ENCODE measurements at regions not wholly inside any gene's neighbourhood (a gene's known extent, or its start where the extent isn't known, plus 50 kb on each side); places are given as distances from the start of the nearest gene placed in this dataset.
"Not testable (repeated sequence)": the region's sequence is repeated elsewhere in the genome, so short reads cannot be mapped to it uniquely, and the experiment has no call there.

DNA sequence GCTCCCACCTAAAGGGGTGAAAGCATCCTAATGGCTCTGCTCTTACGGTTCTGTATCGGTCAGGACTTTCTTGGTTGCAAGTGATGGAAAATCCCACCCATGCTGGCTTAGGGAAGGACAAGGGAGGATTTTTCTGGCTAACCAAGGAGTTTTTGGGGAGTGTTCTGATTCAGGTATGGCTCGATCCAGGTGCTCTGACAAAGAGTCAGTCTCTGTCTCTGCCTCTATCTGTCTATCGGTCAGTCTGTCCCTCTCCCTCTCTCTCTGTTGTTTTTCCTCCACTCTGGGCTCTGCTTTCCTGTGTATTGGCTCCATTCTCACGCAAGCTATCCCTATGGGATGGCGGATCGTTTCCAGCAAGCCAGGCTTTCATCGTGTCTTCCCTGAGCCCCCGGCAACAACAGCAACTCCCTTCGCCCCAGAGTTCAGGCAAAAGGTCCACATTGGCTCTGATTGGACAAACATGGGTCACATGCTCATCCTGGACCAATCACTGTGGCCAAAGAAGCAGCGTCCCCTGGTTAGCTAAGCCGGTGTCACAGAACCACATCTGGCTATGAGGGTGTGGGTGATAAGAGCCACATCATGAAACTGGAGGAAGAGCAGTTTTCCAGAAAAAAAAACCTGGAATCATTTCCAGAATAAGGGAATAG is 160.3 kb downstream of the BMP7 start:
- H3K4me3 ChIP-seq (ENCODE audit: low read depth, low read length) = no peak overlapping the region
- TF ChIP-seq CTCF (IDR thresholded peaks at IDR 0.05; ENCODE audit: borderline replicate concordance, insufficient read depth, low read depth, low read length) = no peak

- no peak for TF ChIP-seq CTCF (IDR thresholded peaks at IDR 0.05; ENCODE audit: borderline replicate concordance, insufficient read depth, low read depth, low read length)
- H3K4me3 ChIP-seq (ENCODE audit: low read depth, low read length) = no peak overlapping the region
These were observed 159.7 kb downstream of the BMP7 start for GRCh38 chr20:57106692-57107091.

GRCh38 chr20:57107208-57107607 is 159.2 kb downstream of the BMP7 start:
- H3K4me3 ChIP-seq (ENCODE audit: low read depth, low read length) = no peak overlapping the region

GRCh38 chr20:57108218-57108617 is 158.2 kb downstream of the BMP7 start:
- no peak for TF ChIP-seq CTCF (IDR thresholded peaks at IDR 0.05; ENCODE audit: borderline replicate concordance, insufficient read depth, low read depth, low read length)
- no peak overlapping the region for H3K4me3 ChIP-seq (ENCODE audit: low read depth, low read length)

More at GRCh38 chr20:57107208-57107607, 159.2 kb downstream of the BMP7 start:
- no peak for TF ChIP-seq CTCF (IDR thresholded peaks at IDR 0.05; ENCODE audit: borderline replicate concordance, insufficient read depth, low read depth, low read length)

DNA sequence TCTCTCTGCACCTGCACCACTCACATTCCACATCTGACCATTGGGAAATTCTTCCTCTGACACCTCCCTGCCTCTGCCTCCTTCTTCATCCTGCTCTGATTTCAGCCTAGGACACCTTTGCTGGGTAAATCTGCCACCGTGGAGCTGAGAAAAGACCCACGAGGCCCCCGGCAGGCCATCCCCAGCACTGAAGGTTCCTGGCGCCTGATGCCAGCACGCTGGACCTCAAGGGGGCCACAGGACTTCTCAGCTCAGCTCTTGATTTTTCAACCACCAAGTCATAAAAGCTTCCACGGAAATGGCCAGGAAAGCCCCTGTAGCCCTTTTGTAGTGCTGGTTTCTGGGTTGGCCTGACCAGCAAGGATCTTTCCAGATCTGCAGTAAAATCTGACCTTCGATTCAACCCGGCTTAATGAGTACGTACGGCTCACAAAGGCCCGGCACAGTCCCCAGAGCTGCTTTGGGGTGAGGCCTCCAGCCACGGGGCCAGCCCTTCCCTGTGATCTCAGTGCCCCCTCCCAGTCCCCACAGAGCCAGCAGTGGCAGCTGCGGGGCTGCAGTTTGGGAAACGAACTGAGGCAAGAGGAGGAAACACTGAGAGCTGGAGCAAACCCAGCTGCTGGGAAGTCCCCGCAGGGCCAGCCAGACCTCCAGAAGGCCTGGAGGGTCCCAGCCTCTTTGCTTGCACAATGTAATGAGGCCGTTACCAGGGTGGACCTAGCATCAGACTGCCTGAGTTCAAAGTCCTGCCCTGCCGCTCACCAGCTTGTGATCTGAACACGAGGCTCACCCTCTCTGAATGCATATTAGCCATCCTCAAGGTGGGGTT is 157.5 kb downstream of the BMP7 start:
- no peak for TF ChIP-seq CTCF (IDR thresholded peaks at IDR 0.05; ENCODE audit: borderline replicate concordance, insufficient read depth, low read depth, low read length)
- H3K4me3 ChIP-seq (ENCODE audit: low read depth, low read length) = no peak overlapping the region

DNA sequence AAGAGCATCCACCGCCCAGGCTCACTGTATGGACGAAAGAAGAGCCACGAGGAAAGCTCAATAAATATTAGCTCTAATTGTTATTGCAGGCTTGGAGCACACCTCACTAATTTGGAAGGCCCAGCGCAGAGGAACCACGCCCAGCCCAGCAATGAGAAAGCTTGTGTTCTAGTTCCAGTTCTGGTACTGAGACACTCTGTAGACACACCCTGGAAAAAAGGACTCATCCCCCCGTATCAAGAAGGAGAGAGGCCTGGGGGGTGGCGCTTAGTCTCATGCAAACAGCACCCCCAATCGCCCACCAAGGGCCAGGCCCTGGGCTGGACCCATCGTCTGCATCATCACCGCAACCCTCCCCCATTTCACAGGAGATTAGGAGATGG is 156.9 kb downstream of the BMP7 start:
- no peak for TF ChIP-seq CTCF (IDR thresholded peaks at IDR 0.05; ENCODE audit: borderline replicate concordance, insufficient read depth, low read depth, low read length)
- H3K4me3 ChIP-seq (ENCODE audit: low read depth, low read length) = no peak overlapping the region

DNA sequence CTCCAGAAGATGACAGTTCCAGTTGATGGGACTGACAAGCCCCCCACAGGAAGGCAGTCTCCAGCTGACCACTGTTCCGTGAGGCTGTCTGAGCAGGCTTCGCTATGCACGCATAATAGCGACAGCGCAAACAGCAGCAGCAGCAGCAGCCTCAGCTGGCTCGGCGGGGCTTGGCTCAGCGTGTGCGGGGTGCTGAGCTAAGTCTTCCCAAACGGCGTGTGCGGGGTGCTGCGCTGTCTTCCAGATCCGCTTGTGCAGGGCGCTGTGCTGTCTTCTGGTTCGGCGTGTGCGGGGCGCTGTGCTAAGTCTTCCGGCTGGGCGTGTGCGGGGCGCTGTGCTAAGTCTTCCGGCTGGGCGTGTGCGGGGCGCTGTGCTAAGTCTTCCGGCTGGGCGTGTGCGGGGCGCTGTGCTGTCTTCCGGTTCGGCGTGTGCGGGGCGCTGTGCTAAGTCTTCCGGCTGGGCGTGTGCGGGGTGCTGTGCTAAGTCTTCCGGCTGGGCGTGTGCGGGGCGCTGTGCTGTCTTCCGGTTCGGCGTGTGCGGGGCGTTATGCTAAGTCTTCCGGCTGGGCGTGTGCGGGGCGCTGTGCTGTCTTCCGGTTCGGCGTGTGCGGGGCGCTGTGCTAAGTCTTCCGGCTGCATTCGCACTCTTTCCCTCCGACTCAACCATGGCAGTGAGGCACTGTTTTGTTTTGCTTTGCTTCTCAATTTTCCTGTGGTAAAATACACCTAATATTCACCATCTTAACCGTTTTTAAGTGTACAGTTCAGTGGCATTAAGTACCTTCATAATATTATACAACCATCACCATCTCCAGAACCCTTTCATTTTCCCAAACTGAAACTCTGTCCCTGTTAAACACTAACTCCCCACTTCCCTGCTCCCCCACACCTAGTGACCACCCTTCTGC is 156.1 kb downstream of the BMP7 start:
- not testable (repeated sequence) for H3K4me3 ChIP-seq (ENCODE audit: low read depth, low read length)
